ENCODE measurements at regions not wholly inside any gene's neighbourhood (a gene's known extent, or its start where the extent isn't known, plus 50 kb on each side); places are given as distances from the start of the nearest gene placed in this dataset.

GRCh38 chr17:77281122-77281903, 140.5 kb downstream of the SEC14L1 start (continued):
- TF ChIP-seq DMTF1 (CRISPR knock-in tag; IDR thresholded peaks at IDR 0.05), result no peak
- peak; percentile 66; the same call in 1 of the 2 replicates for TF ChIP-seq HES4 (CRISPR knock-in tag; IDR thresholded peaks at IDR 0.05; ENCODE audit: borderline replicate concordance)
- 0 out of 2 replicates have a peak, but pooled peaks have one; percentile 3 for TF ChIP-seq ZMYM3 (CRISPR knock-in tag; IDR thresholded peaks at IDR 0.05)
- no peak for TF ChIP-seq FOXM1 (CRISPR knock-in tag; IDR thresholded peaks at IDR 0.05)
- TF ChIP-seq THAP8 (CRISPR knock-in tag; IDR thresholded peaks at IDR 0.05; ENCODE audit: borderline replicate concordance), result no peak
- peak; percentile 93 for TF ChIP-seq UBTF (CRISPR knock-in tag; IDR thresholded peaks at IDR 0.05)
- TF ChIP-seq RAD21 (CRISPR knock-in tag; IDR thresholded peaks at IDR 0.05), result peak; percentile 94
- TF ChIP-seq ZNF296 (CRISPR knock-in tag; conservative IDR thresholded peaks at IDR 0.05), result peak; percentile 12; the same call in 1 of the 2 replicates
- peak; percentile 71; the same call in 1 of the 2 replicates for TF ChIP-seq ZNF792 (CRISPR knock-in tag; IDR thresholded peaks at IDR 0.05)
- TF ChIP-seq NR2F6 (IDR thresholded peaks at IDR 0.05), result no peak
- 0 out of 2 replicates have a peak, but pooled peaks have one; percentile 9 for TF ChIP-seq NR2F6 (CRISPR knock-in tag; IDR thresholded peaks at IDR 0.05)
- peak; percentile 44; the same call in 1 of the 2 replicates for TF ChIP-seq NFATC3 (CRISPR knock-in tag; IDR thresholded peaks at IDR 0.05)
- TF ChIP-seq KDM4B (CRISPR knock-in tag; IDR thresholded peaks at IDR 0.05), result no peak; the same call in 1 of the 2 replicates
- peak; percentile 84; the same call in 1 of the 2 replicates for TF ChIP-seq LBX2 (CRISPR knock-in tag; IDR thresholded peaks at IDR 0.05; ENCODE audit: borderline replicate concordance)
- TF ChIP-seq PHF5A (CRISPR knock-in tag; IDR thresholded peaks at IDR 0.05; ENCODE audit: low read depth, unreplicated experiment), result no peak
- TF ChIP-seq ZMAT5 (CRISPR knock-in tag; IDR thresholded peaks at IDR 0.05; ENCODE audit: borderline replicate concordance, low read depth), result no peak
- no peak for TF ChIP-seq RAD51 (IDR thresholded peaks at IDR 0.05; ENCODE audit: borderline replicate concordance)
- TF ChIP-seq RCOR2 (CRISPR knock-in tag; IDR thresholded peaks at IDR 0.05), result no peak
- 0 out of 2 replicates have a peak, but pooled peaks have one; percentile 41 for TF ChIP-seq CHCHD3 (CRISPR knock-in tag; IDR thresholded peaks at IDR 0.05)
- TF ChIP-seq TAF15 (IDR thresholded peaks at IDR 0.05; ENCODE audit: low read depth, low read length, poor library complexity, severe bottlenecking), result no peak
- TF ChIP-seq HOMEZ (CRISPR knock-in tag; IDR thresholded peaks at IDR 0.05; ENCODE audit: low read depth), result no peak
- TF ChIP-seq ZNF124 (CRISPR knock-in tag; IDR thresholded peaks at IDR 0.05), result peak; percentile 70
- TF ChIP-seq HHEX (CRISPR knock-in tag; IDR thresholded peaks at IDR 0.05), result no peak
- TF ChIP-seq ZNF326 (CRISPR knock-in tag; IDR thresholded peaks at IDR 0.05; ENCODE audit: borderline replicate concordance), result no peak

Data from HepG2 (cell line).